IMR-90 (cell line): ENCODE measurements at regions not wholly inside any gene's neighbourhood (a gene's known extent, or its start where the extent isn't known, plus 50 kb on each side); places are given as distances from the start of the nearest gene placed in this dataset.

Experiments
- ATAC-seq: fragments of 200-7000 bp; cut with Tn5 transposase; 2 replicates; pipeline ENCODE4 v1.9.1; 2020; ENCODE audit warnings: low read depth, mild to moderate bottlenecking, moderate library complexity
- BruUV-seq: library from RNA; stranded (reverse); fragments of 400-500 nt; replicated peaks from 2 replicates; lab custom pipeline; 2021; lab: Mats Ljungman, UMichigan
- CTCF ChIA-PET: fragments of 300-600 bp; formaldehyde crosslinking; extraction: SDS; loops from one replicate; lab custom pipeline; 2021; ENCODE audit warnings: antibody characterized with exemption; lab: Yijun Ruan, JAX
- POLR2A ChIA-PET: fragments of 300-600 bp; sonication (Branson Sonifier 250); formaldehyde crosslinking; loops from one replicate; lab custom pipeline; 2022; ENCODE audit warnings: antibody characterized with exemption; ENCODE audit not compliant: unreplicated experiment; lab: Charles Lee
- DNase-seq: peaks from one replicate; pipeline ENCODE4 v3.0.0; 2013
- H2AFZ ChIP-seq: replicated peaks from 2 replicates; pipeline ENCODE3; 2013; ENCODE audit warnings: low read length, mild to moderate bottlenecking; ENCODE audit not compliant: poor library complexity
- H2AK5ac ChIP-seq: 2 replicates; pipeline ENCODE4 v1.6.1; 2013; ENCODE audit warnings: low read depth, low read length, inconsistent platforms
- H2AK9ac ChIP-seq: replicated peaks from 2 replicates; pipeline ENCODE3; 2013; ENCODE audit warnings: mild to moderate bottlenecking, low read depth, low read length, moderate library complexity; ENCODE audit not compliant: poor library complexity
- H2BK120ac ChIP-seq: 2 replicates; pipeline ENCODE4 v1.6.1; 2013; ENCODE audit warnings: low read depth, low read length, inconsistent platforms
- H2BK15ac ChIP-seq: 3 replicates; pipeline ENCODE4 v1.6.1; 2013; ENCODE audit warnings: low read depth, low read length, inconsistent platforms
- H2BK20ac ChIP-seq: 2 replicates; pipeline ENCODE4 v1.6.1; 2013; ENCODE audit warnings: low read depth, mild to moderate bottlenecking, inconsistent platforms, low read length, moderate library complexity
- H2BK5ac ChIP-seq: 2 replicates; pipeline ENCODE4 v1.6.1; 2013; ENCODE audit warnings: mild to moderate bottlenecking, low read depth, low read length, inconsistent platforms; ENCODE audit not compliant: poor library complexity, severe bottlenecking
- H3K14ac ChIP-seq: replicated peaks from 2 replicates; pipeline ENCODE4 v1.6.1; 2013; ENCODE audit warnings: low read depth, low read length, inconsistent platforms
- H3K18ac ChIP-seq: 2 replicates; pipeline ENCODE4 v1.6.1; 2013; ENCODE audit warnings: low read depth, low read length, control low read depth
- H3K23ac ChIP-seq: 2 replicates; pipeline ENCODE4 v1.6.1; 2013; ENCODE audit warnings: low read depth, low read length, inconsistent platforms
- H3K27ac ChIP-seq: 2 replicates; pipeline ENCODE4 v1.5.1; 2013; ENCODE audit warnings: mild to moderate bottlenecking, control low read depth, low read length; ENCODE audit not compliant: insufficient read depth
- H3K27me3 ChIP-seq: 2 replicates; pipeline ENCODE4 v1.6.1; 2013; ENCODE audit warnings: low read length; ENCODE audit not compliant: control insufficient read depth, insufficient read depth
- H3K36me3 ChIP-seq: 2 replicates; pipeline ENCODE4 v1.6.1; 2013; ENCODE audit warnings: low read length, mixed read lengths; ENCODE audit not compliant: control insufficient read depth, insufficient read depth
- H3K4ac ChIP-seq: 2 replicates; pipeline ENCODE4 v1.6.1; 2013; ENCODE audit warnings: low read depth, low read length, inconsistent platforms
- H3K4me1 ChIP-seq: 2 replicates; pipeline ENCODE4 v1.6.1; 2013; ENCODE audit warnings: low read length, mixed read lengths; ENCODE audit not compliant: control insufficient read depth, insufficient read depth
- H3K4me2 ChIP-seq: 2 replicates; pipeline ENCODE4 v1.6.1; 2013; ENCODE audit warnings: low read depth, mild to moderate bottlenecking, control low read depth, low read length, moderate library complexity
- H3K4me3 ChIP-seq: 2 replicates; pipeline ENCODE4 v1.5.1; 2013; ENCODE audit warnings: low read depth, mild to moderate bottlenecking, control low read depth, low read length, moderate library complexity; ENCODE audit not compliant: insufficient read depth
- H3K56ac ChIP-seq: 2 replicates; pipeline ENCODE4 v1.6.1; 2013; ENCODE audit warnings: low read length, inconsistent platforms; ENCODE audit not compliant: insufficient read depth; ENCODE audit errors: extremely low read depth
- H3K79me1 ChIP-seq, 2 experiments: 2 replicates each; pipeline ENCODE4 v1.6.1; 2013; ENCODE audit warnings: low read length in 2 of 2, inconsistent platforms in 1 of 2, low read depth in 1 of 2
- H3K9ac ChIP-seq: 2 replicates; pipeline ENCODE4 v1.6.1; 2013; ENCODE audit warnings: low read depth, low read length, control low read depth
- H3K9me1 ChIP-seq: 2 replicates; pipeline ENCODE4 v1.6.1; 2013; ENCODE audit warnings: low read length, inconsistent platforms; ENCODE audit not compliant: insufficient read depth
- H3K9me3 ChIP-seq: 2 replicates; pipeline ENCODE4 v1.6.1; 2013; ENCODE audit warnings: low read length; ENCODE audit not compliant: control insufficient read depth, insufficient read depth
- H4K20me1 ChIP-seq: 2 replicates; pipeline ENCODE4 v1.6.1; 2013; ENCODE audit warnings: low read length, inconsistent platforms; ENCODE audit not compliant: insufficient read depth
- H4K5ac ChIP-seq: 2 replicates; pipeline ENCODE4 v1.6.1; 2013; ENCODE audit warnings: mild to moderate bottlenecking, low read depth, low read length, control low read depth
- H4K8ac ChIP-seq, 2 experiments: 2 replicates each; pipeline ENCODE4 v1.6.1; 2013; ENCODE audit warnings: low read depth in 2 of 2, low read length in 2 of 2, control low read depth in 1 of 2, inconsistent platforms in 1 of 2
- H4K91ac ChIP-seq: 2 replicates; pipeline ENCODE4 v1.6.1; 2013; ENCODE audit warnings: low read depth, low read length, inconsistent platforms; ENCODE audit not compliant: insufficient read depth
- BHLHE40 ChIP-seq: fragments of 150-350 bp; IDR thresholded peaks from 2 replicates; pipeline ENCODE4 v1.6.1; 2016; ENCODE audit warnings: mild to moderate bottlenecking, low read depth, low read length
- CEBPB ChIP-seq: IDR thresholded peaks from 2 replicates; pipeline ENCODE4 v1.6.1; 2012; ENCODE audit warnings: low read depth, low read length, improper control_type of control experiment
- CHD1 ChIP-seq: IDR thresholded peaks from 2 replicates; pipeline ENCODE4 v1.6.1; 2012; ENCODE audit warnings: low read depth, low read length, improper control_type of control experiment
- FOS ChIP-seq: fragments of 150-350 bp; IDR thresholded peaks from 2 replicates; pipeline ENCODE4 v1.6.1; 2016; ENCODE audit warnings: low read depth, low read length
- MAFK ChIP-seq: IDR thresholded peaks from 2 replicates; pipeline ENCODE4 v1.6.1; 2012; ENCODE audit warnings: low read depth, low read length, improper control_type of control experiment
- MAZ ChIP-seq: IDR thresholded peaks from 2 replicates; pipeline ENCODE4 v1.6.1; 2012; ENCODE audit warnings: low read depth, mild to moderate bottlenecking, low read length, improper control_type of control experiment, moderate library complexity, borderline replicate concordance
- MXI1 ChIP-seq: IDR thresholded peaks from 2 replicates; pipeline ENCODE4 v1.6.1; 2012; ENCODE audit warnings: low read depth, mild to moderate bottlenecking, low read length, moderate library complexity, borderline replicate concordance
- NFE2L2 ChIP-seq: fragments of 150-350 bp; IDR thresholded peaks from 2 replicates; pipeline ENCODE4 v1.6.1; 2016; ENCODE audit warnings: low read depth, mild to moderate bottlenecking, low read length
- POLR2A ChIP-seq: IDR thresholded peaks from 2 replicates; pipeline ENCODE4 v1.6.1; 2012; ENCODE audit warnings: mild to moderate bottlenecking, low read depth, low read length
- RAD21 ChIP-seq: IDR thresholded peaks from 2 replicates; pipeline ENCODE4 v1.6.1; 2012; ENCODE audit warnings: low read length, improper control_type of control experiment
- RCOR1 ChIP-seq: IDR thresholded peaks from 2 replicates; pipeline ENCODE4 v1.6.1; 2012; ENCODE audit warnings: mild to moderate bottlenecking, low read length, improper control_type of control experiment; ENCODE audit not compliant: insufficient replicate concordance
- RFX5 ChIP-seq: IDR thresholded peaks from 2 replicates; pipeline ENCODE4 v1.8.0; 2012; ENCODE audit warnings: low read depth, mild to moderate bottlenecking, low read length, moderate library complexity
- SMC3 ChIP-seq: fragments of 150-350 bp; IDR thresholded peaks from 2 replicates; pipeline ENCODE4 v1.6.1; 2016; ENCODE audit warnings: low read depth, mild to moderate bottlenecking, antibody characterized with exemption, low read length, moderate library complexity
- WGBS, 2 experiments: methylation state at CpG; one replicate each; pipeline versions ENCODE4 v1.1.5 to v1.1.7; 2013; ENCODE audit warnings: missing lambda C conversion rate in 2 of 2; ENCODE audit not compliant: insufficient read length in 1 of 2; ENCODE audit errors: extremely low coverage in 2 of 2; 5-methylcytosine and 5-hydroxymethylcytosine counted together
- dilution Hi-C: fragments of 300-500 bp; cut with HindIII; formaldehyde crosslinking; loops from one replicate; pipeline ENCODE4 v1.14.3; 2018; ENCODE audit warnings: low sequenced_read_pairs; ENCODE audit not compliant: unreplicated experiment
- in situ Hi-C: fragments of 300-500 bp; cut with MboI; formaldehyde crosslinking; loops from 3 replicates; pipeline ENCODE4 v1.14.3; 2019; ENCODE audit warnings: low sequenced_read_pairs, inconsistent platforms, mixed read lengths
- intact Hi-C: fragments of 100-400 bp; cut with micrococcal nuclease; formaldehyde crosslinking; loops from 2 replicates; pipeline ENCODE4 v1.10.0; 2022
- TF ChIP-seq, protein P1 (sequence below): fragments of 150-350 bp; IDR thresholded peaks from 2 replicates; pipeline ENCODE4 v1.6.1; 2016; ENCODE audit warnings: low read depth, mild to moderate bottlenecking, low read length, moderate library complexity, borderline replicate concordance
- TF ChIP-seq, protein P2 (sequence below): fragments of 150-350 bp; IDR thresholded peaks from 2 replicates; pipeline ENCODE4 v1.6.1; 2017; ENCODE audit warnings: mild to moderate bottlenecking, antibody characterized with exemption, low read length, low read depth
- TF ChIP-seq, protein P3 (sequence below): conservative IDR thresholded peaks from 2 replicates; pipeline ENCODE4 v1.5.1; 2012; ENCODE audit warnings: mild to moderate bottlenecking, low read depth, low read length, improper control_type of control experiment

DNA sequence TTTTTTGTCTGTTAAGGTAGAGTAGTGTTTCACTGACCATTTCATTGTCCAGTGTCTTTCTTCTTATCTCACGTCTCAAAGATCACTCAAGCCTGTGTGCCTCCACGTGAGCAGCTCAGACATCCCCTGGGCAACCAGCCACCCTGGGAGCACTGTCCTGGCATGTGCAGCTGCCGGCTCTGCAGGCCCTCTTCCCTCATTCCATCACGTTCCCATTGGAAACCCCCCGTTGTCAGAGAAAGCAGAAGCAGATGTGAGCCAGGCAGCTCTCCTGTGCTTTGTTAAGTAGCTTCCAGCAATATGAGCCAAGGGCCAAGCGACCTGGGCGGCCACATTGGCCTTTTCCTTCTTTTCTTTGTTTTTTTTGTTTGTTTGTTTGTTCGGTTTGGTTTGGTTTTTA, 233.2 kb upstream of the SYNDIG1 start:
- 20% methylated on average over 1 of the region's 8 CpGs; no CpG with 5 or more reads in 1 of the 2 experiments for WGBS, 2 experiments
- ATAC-seq (no peak), DNase-seq (no peak)
- no peak overlapping the region for H2AK9ac ChIP-seq
- intact Hi-C loops = no loop called here
- no peaks in the 10 kb centered on the region for H3K36me3 ChIP-seq
- no peak overlapping the region for H2AFZ ChIP-seq
- BruUV-seq = no TSS peak
- H3K4me3 ChIP-seq = no peak overlapping the region
- H3K27ac ChIP-seq = no peak overlapping the region
- H3K9ac ChIP-seq = no peak overlapping the region
- no peak overlapping the region for H4K5ac ChIP-seq
- no peak overlapping the region for H3K23ac ChIP-seq
- no peak overlapping the region for H4K91ac ChIP-seq
- dilution Hi-C loops = no loop called here
- no peak overlapping the region for H3K14ac ChIP-seq
- H2BK15ac ChIP-seq = no peak overlapping the region
- H2BK20ac ChIP-seq = no peak overlapping the region
- H2AK5ac ChIP-seq = no peak overlapping the region
- CTCF ChIA-PET = no interaction called here
- H4K8ac ChIP-seq = no peak overlapping the region
- no peaks in the 10 kb centered on the region for H3K27me3 ChIP-seq
- no peak overlapping the region for H3K4me2 ChIP-seq
- H3K79me1 ChIP-seq = no peaks in the 10 kb centered on the region
- no peak overlapping the region for H2BK120ac ChIP-seq
- no peaks in the 10 kb centered on the region for H3K4me1 ChIP-seq
- H3K56ac ChIP-seq = no peak overlapping the region
- H3K9me3 ChIP-seq = no peaks in the 10 kb centered on the region
- POLR2A ChIA-PET = no interaction called here
- H4K20me1 ChIP-seq = no peaks in the 10 kb centered on the region
- no peak overlapping the region for H3K4ac ChIP-seq
- no peak overlapping the region for H2BK5ac ChIP-seq
- H3K9me1 ChIP-seq = no peaks in the 10 kb centered on the region
- TF ChIP-seq, protein P1, sequence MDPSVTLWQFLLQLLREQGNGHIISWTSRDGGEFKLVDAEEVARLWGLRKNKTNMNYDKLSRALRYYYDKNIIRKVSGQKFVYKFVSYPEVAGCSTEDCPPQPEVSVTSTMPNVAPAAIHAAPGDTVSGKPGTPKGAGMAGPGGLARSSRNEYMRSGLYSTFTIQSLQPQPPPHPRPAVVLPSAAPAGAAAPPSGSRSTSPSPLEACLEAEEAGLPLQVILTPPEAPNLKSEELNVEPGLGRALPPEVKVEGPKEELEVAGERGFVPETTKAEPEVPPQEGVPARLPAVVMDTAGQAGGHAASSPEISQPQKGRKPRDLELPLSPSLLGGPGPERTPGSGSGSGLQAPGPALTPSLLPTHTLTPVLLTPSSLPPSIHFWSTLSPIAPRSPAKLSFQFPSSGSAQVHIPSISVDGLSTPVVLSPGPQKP = no peak
- no peak for TF ChIP-seq FOS
- TF ChIP-seq MAFK = no peak
- TF ChIP-seq, protein P2, sequence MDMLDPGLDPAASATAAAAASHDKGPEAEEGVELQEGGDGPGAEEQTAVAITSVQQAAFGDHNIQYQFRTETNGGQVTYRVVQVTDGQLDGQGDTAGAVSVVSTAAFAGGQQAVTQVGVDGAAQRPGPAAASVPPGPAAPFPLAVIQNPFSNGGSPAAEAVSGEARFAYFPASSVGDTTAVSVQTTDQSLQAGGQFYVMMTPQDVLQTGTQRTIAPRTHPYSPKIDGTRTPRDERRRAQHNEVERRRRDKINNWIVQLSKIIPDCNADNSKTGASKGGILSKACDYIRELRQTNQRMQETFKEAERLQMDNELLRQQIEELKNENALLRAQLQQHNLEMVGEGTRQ = no peak
- TF ChIP-seq MXI1 = no peak
- TF ChIP-seq BHLHE40 = no peak
- no peak for TF ChIP-seq MAZ
- TF ChIP-seq, protein P3, sequence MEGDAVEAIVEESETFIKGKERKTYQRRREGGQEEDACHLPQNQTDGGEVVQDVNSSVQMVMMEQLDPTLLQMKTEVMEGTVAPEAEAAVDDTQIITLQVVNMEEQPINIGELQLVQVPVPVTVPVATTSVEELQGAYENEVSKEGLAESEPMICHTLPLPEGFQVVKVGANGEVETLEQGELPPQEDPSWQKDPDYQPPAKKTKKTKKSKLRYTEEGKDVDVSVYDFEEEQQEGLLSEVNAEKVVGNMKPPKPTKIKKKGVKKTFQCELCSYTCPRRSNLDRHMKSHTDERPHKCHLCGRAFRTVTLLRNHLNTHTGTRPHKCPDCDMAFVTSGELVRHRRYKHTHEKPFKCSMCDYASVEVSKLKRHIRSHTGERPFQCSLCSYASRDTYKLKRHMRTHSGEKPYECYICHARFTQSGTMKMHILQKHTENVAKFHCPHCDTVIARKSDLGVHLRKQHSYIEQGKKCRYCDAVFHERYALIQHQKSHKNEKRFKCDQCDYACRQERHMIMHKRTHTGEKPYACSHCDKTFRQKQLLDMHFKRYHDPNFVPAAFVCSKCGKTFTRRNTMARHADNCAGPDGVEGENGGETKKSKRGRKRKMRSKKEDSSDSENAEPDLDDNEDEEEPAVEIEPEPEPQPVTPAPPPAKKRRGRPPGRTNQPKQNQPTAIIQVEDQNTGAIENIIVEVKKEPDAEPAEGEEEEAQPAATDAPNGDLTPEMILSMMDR = no peak
- no peak for TF ChIP-seq CEBPB
- no peak for TF ChIP-seq RCOR1
- TF ChIP-seq CHD1 = no peak
- no peak for TF ChIP-seq SMC3
- no peak for TF ChIP-seq POLR2A
- TF ChIP-seq RAD21 = no peak
- TF ChIP-seq NFE2L2 = no peak
- no peak for TF ChIP-seq RFX5
- H3K18ac ChIP-seq = no peak overlapping the region
- in situ Hi-C loops = no loop called here
